NCI-H460 (cell line): ENCODE measurements at regions not wholly inside any gene's neighbourhood (a gene's known extent, or its start where the extent isn't known, plus 50 kb on each side); places are given as distances from the start of the nearest gene placed in this dataset.

Experiments used
- DNase-seq: peaks from one replicate; pipeline ENCODE4 v3.0.0-alpha.2; 2016; ENCODE audit warnings: low read depth; ENCODE audit errors: extremely low read depth

GRCh38 chr7:35463751-35464150 lies 209.9 kb upstream of the TBX20 start:
- DNase-seq = no peak

- DNase-seq = no peak
Measured at GRCh38 chr7:35463176-35463700, 209.3 kb upstream of the TBX20 start.

GRCh38 chr7:35454575-35455385 lies 200.9 kb upstream of the TBX20 start:
- no peak for DNase-seq

GRCh38 chr7:35450456-35451214 lies 196.7 kb upstream of the TBX20 start:
- DNase-seq = no peak

GRCh38 chr7:35448486-35448885 lies 194.6 kb upstream of the TBX20 start:
- DNase-seq = no peak

- DNase-seq = no peak
Measured at GRCh38 chr7:35446091-35446490, 192.2 kb upstream of the TBX20 start.

- no peak for DNase-seq
Measured at GRCh38 chr7:35437619-35438275, 183.8 kb upstream of the TBX20 start.

GRCh38 chr7:35436452-35436851 lies 182.6 kb upstream of the TBX20 start:
- no peak for DNase-seq

GRCh38 chr7:35430547-35431153 lies 176.8 kb upstream of the TBX20 start:
- no peak for DNase-seq

GRCh38 chr7:35424869-35425495 lies 171.1 kb upstream of the TBX20 start:
- peak; percentile 53 for DNase-seq

GRCh38 chr7:35424440-35424839 lies 170.5 kb upstream of the TBX20 start:
- no peak for DNase-seq

GRCh38 chr7:35422715-35423114 lies 168.8 kb upstream of the TBX20 start:
- no peak for DNase-seq

GRCh38 chr7:35420656-35421055 lies 166.8 kb upstream of the TBX20 start:
- no peak for DNase-seq

GRCh38 chr7:35419391-35419755 lies 165.5 kb upstream of the TBX20 start:
- no peak for DNase-seq

GRCh38 chr7:35418716-35419390 lies 165.0 kb upstream of the TBX20 start:
- no peak for DNase-seq

GRCh38 chr7:35416568-35416967 lies 162.7 kb upstream of the TBX20 start:
- no peak for DNase-seq

GRCh38 chr7:35415411-35415822 lies 161.5 kb upstream of the TBX20 start:
- DNase-seq = no peak

- DNase-seq = no peak
Measured at GRCh38 chr7:35411331-35411730, 157.4 kb upstream of the TBX20 start.

GRCh38 chr7:35405461-35405860 lies 151.6 kb upstream of the TBX20 start:
- no peak for DNase-seq
